Peyer's patch (tissue), 4 donors: ENCODE measurements at regions not wholly inside any gene's neighbourhood (a gene's known extent, or its start where the extent isn't known, plus 50 kb on each side); places are given as distances from the start of the nearest gene placed in this dataset.

Experiments used
- CTCF ChIP-seq, 6 experiments: fragments of 450-650 bp in 4 of 6; fragments of 200-600 bp in 2 of 6; sonication (generic) in 1 of 6; IDR thresholded peaks; one replicate each; pipeline ENCODE4 v1.5.1; 2017 to 2019; ENCODE audit warnings: antibody characterized with exemption in 6 of 6, mild to moderate bottlenecking in 3 of 6, moderate library complexity in 1 of 6
- POLR2A ChIP-seq, 2 donors: fragments of 450-650 bp; IDR thresholded peaks; one replicate each; pipeline ENCODE4 v1.5.1; 2017; ENCODE audit warnings: antibody characterized with exemption in 2 of 2, mild to moderate bottlenecking in 2 of 2, moderate library complexity in 2 of 2

- no peak for TF ChIP-seq CTCF (IDR thresholded peaks at IDR 0.05)
- no peak for TF ChIP-seq POLR2A (IDR thresholded peaks at IDR 0.05)
Measured at GRCh38 chr14:22405201-22405600, 183.8 kb downstream of the DAD1 start.
